ENCODE measurements at regions not wholly inside any gene's neighbourhood (a gene's known extent, or its start where the extent isn't known, plus 50 kb on each side); places are given as distances from the start of the nearest gene placed in this dataset.
"Not testable (repeated sequence)": the region's sequence is repeated elsewhere in the genome, so short reads cannot be mapped to it uniquely, and the experiment has no call there.

DNA sequence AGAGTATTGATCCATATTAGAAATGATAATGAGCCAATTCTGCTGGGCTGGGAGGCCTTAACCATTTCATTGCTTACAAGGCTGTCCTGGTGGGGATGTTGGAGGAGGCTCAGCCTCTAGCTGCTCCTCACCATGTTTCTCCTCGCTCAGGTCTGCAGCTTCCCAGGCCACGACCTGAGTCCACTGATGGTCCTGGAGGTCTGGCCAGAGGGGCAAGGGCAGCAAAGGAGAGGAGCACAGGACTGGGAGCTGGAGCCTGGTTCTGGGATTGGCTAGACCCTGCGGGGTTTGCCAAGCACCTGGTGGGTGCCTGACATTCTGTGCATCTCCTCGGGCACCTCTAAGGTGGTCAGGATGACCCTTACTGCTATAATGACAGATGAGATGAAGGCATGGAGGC lies 92.6 kb downstream of the KIF26A start:
- Histone ChIP-seq H3K27me3 (no peaks in the 10 kb centered on the region), H3K4me1 (peaks cover 43% of the 10 kb centered on the region), H3K4me2 (no peak overlapping the region), H3K36me3 (no peaks in the 10 kb centered on the region), H3K4me3 (no peak overlapping the region), H3K27ac (no peak overlapping the region), H3K9ac (no peak overlapping the region), H4K20me1 (no peaks in the 10 kb centered on the region), H3K9me3 (peaks cover 44% of the 10 kb centered on the region)
- no peak for TF ChIP-seq Cebpa-rat (IDR thresholded peaks at IDR 0.05)

DNA sequence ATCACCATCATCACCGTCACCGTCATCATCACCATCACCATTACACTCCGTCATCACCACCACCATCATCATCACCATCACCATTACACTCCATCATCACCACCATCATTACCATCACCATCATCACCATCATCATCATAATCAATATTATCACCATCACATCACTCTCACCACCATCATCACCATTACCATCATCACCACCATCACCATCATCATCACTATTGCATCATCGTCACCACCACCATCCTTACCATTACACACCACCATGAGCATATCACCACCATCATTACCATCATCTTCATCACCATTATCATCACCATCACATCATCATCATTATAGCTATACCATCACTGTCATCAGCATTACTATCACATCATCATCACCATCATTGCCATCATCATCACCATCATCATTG lies 93.7 kb downstream of the KIF26A start:
- Histone ChIP-seq H3K4me1 (peaks cover 32% of the 10 kb centered on the region), H3K4me3 (no peak overlapping the region), H3K36me3 (no peaks in the 10 kb centered on the region), H4K20me1 (no peaks in the 10 kb centered on the region), H3K9ac (no peak overlapping the region), H3K4me2 (no peak overlapping the region), H3K9me3 (peaks cover 55% of the 10 kb centered on the region), H3K27me3 (no peaks in the 10 kb centered on the region), H3K27ac (no peak overlapping the region)
- TF ChIP-seq Cebpa-rat (IDR thresholded peaks at IDR 0.05) = no peak

DNA sequence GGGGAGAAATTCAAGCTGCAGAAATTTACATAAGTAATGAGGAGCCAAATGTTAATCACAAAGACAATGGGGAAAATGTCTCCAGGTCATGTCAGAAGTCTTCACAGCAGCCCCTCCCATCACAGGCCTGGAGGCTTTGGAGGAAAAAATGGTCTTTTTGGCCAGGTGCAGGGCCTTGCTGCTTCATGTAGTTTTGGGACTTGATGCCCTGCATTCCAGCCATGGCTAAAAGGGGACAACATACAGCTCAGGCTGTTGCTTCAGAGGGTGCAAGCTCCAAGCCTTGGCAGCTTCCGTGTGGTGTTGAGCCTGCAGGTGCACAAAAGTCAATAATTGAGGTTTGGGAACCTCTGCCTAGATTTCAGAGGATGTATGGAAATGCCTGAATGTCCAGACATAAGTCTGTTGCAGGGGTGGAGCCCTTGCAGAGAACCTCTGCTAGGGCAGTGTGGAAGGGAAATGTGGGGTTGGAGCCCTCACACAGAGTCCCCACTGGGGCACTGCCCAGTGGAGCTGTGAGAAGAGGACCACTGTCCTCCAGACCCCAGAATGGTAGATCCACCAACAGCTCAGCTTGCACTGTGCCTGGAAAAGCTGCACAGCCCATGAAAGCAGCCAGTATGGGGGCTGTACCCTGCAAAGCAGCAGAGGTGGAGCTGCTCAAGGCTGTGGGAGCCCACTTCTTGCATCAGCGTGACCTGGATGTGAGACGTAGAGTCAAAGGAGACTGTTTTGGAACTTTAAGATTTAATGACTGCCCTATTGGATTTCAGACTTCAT lies 95.8 kb downstream of the KIF26A start:
- Histone ChIP-seq H3K4me3 (0 out of 2 replicates have a peak overlapping the region, but pooled peaks have one; percentile 12), H3K4me1 (peaks cover 11% of the 10 kb centered on the region), H3K9me3 (peaks cover 69% of the 10 kb centered on the region)
- H3K9ac ChIP-seq, H3K27me3 ChIP-seq, H3K36me3 ChIP-seq, H3K4me2 ChIP-seq, H3K27ac ChIP-seq, H4K20me1 ChIP-seq: not testable (repeated sequence)

DNA sequence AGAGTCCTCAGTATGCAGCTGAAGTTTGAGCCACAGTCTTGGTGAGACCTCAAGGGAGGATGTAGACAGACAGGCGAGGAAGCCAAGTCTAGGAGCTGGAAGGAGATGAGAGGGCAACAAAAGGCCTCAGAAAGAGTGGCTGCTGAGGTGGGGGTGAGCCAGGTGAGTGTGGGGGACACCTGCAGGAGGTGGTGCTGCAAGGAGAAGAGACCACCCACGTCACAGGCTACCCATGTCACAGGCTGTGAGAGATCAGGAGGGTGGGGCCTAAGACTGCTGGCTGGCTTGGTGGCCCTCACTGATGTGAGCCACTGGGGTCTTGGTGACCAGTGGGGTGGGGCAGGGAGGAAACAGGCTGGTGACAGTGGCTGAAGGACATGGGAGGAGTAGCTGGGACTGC lies 97.3 kb downstream of the KIF26A start:
- H3K4me3 ChIP-seq = no peak overlapping the region
- H3K9ac ChIP-seq = no peak overlapping the region
- H3K4me1 ChIP-seq = peaks cover 15% of the 10 kb centered on the region
- peaks cover 69% of the 10 kb centered on the region for H3K9me3 ChIP-seq
- H3K36me3 ChIP-seq = no peaks in the 10 kb centered on the region
- H3K4me2 ChIP-seq = no peak overlapping the region
- H3K27ac ChIP-seq = no peak overlapping the region
- no peak for TF ChIP-seq Cebpa-rat (IDR thresholded peaks at IDR 0.05)
- no peaks in the 10 kb centered on the region for H3K27me3 ChIP-seq
- no peaks in the 10 kb centered on the region for H4K20me1 ChIP-seq

DNA sequence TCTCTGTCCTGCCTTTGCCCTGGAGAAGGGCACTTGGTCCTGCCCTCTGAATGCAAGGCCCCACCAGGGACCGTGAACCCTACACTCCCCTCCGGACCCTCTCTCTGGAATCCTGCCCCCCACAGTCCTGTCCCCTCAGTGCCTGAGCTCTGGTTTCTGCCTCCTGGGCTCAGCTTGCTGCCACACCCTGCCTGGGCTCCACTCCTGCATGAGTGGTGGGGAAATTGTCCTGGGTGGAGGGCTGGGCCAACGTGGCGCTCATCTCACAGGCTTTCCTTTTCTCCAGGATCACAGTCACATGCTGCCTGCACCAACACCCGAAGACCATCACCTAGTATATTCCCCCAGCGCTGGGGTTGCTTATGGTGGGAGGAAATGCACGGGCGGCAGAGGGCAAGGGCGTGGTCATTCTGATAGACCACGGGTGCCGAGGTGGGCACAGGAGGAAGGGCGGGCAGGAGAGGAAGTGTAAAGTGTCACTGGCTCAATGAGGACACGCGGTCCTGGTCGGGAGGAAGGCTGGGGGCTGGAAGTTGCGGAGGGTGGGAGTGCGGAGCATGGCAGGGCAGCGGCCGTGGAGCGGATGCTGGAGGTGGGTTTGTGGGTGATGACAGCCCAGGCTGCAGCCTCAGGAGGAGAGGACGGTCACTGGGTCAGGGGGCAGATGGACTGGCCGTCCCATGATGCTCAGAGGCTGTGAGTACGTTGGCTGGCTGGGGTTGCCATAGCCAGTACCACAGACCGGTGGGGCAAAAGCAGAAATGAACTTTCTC lies 99.5 kb downstream of the KIF26A start:
- no peaks in the 10 kb centered on the region for H4K20me1 ChIP-seq
- no peak overlapping the region for H3K4me2 ChIP-seq
- H3K27me3 ChIP-seq = no peaks in the 10 kb centered on the region
- no peak for TF ChIP-seq Cebpa-rat (IDR thresholded peaks at IDR 0.05)
- H3K36me3 ChIP-seq = no peaks in the 10 kb centered on the region
- H3K4me3 ChIP-seq = no peak overlapping the region
- no peak overlapping the region for H3K9ac ChIP-seq
- H3K4me1 ChIP-seq = peaks cover 18% of the 10 kb centered on the region
- H3K9me3 ChIP-seq = peaks cover 56% of the 10 kb centered on the region
- no peak overlapping the region for H3K27ac ChIP-seq

DNA sequence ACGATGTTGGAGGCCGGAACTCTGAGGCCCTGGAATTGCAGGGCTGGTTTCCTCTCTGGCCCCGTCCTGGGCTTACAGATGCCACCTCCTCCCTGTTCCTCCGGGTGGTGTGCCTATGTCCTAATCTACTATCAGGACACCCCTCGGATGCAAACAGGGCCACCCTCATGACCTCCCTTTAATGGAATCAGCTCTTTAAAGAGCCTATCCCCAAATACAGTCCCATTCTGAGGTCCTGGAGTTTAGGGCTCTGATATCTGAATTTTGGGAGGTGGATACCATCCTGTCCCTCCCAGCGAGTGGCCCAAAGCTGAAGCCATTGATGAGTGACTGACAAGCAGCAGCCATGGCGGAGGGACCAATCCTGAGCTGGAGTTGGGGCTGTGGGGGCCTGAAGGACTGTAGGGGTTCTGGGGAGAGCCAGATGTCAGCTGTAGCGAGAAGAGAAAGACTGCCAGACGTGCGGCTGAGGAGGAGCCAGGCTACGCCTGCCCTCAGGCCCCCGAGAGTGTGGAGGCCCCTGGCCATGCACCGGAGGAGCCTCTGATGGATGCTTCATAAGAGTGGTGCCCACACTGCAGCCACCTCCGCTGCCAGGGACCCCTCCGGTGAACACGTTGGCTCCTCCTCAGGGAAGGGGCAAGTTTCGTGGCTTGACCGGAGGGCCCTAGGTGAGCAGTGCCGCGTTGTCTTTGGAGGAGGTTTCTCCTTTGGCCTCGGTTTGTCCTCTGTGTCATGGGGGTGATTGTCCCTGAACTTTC lies 100.2 kb downstream of the KIF26A start:
- Histone ChIP-seq H3K27ac (no peak overlapping the region), H3K9me3 (peaks cover 48% of the 10 kb centered on the region)

DNA sequence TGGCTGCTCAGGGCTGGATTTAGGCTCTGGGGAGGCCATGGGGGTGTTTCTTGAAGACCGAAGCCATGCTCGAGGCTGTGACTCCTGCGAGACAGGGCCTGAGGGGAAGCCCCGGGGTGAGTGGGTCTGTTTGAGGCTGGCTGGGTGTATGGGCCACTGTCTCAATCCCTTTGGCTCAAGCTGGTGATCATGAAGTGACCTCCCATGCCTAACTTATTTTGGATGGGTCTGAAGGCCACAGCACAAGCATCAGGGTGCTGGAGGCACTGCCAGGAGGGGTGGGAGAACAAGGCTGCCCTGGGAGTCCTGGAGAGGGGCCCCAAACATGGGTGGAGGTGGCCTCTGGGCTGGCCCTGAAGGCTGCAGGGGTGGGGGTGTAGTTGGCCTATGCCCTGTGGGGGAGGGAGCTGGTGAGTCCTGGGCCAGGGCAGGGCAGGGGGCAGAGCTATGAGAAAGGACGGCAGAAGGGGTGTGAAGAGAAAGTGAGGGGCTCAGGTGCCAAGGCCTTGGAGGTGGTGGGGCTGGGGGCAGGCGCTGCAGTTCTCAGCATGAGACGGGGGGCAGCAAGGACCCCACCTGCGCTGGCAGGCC lies 100.9 kb downstream of the KIF26A start:
- H3K27me3 ChIP-seq = no peaks in the 10 kb centered on the region
- no peak overlapping the region for H3K4me3 ChIP-seq
- H3K9ac ChIP-seq = no peak overlapping the region
- no peaks in the 10 kb centered on the region for H4K20me1 ChIP-seq
- TF ChIP-seq Cebpa-rat (IDR thresholded peaks at IDR 0.05) = no peak
- H3K27ac ChIP-seq = peak overlapping the region; percentile 45; the same call in 1 of the 2 replicates
- H3K9me3 ChIP-seq = peaks cover 44% of the 10 kb centered on the region
- H3K4me1 ChIP-seq = peaks cover 18% of the 10 kb centered on the region
- H3K36me3 ChIP-seq = no peaks in the 10 kb centered on the region
- peak overlapping the region; percentile 80 for H3K4me2 ChIP-seq

More for the DNA sequence above, 100.2 kb downstream of the KIF26A start:
- TF ChIP-seq Cebpa-rat (IDR thresholded peaks at IDR 0.05) = no peak
- H3K27me3 ChIP-seq = no peaks in the 10 kb centered on the region
- H3K9ac ChIP-seq = no peak overlapping the region
- no peaks in the 10 kb centered on the region for H4K20me1 ChIP-seq
- H3K4me3 ChIP-seq = no peak overlapping the region
- no peaks in the 10 kb centered on the region for H3K36me3 ChIP-seq
- H3K4me1 ChIP-seq = peaks cover 18% of the 10 kb centered on the region
- H3K4me2 ChIP-seq = no peak overlapping the region

DNA sequence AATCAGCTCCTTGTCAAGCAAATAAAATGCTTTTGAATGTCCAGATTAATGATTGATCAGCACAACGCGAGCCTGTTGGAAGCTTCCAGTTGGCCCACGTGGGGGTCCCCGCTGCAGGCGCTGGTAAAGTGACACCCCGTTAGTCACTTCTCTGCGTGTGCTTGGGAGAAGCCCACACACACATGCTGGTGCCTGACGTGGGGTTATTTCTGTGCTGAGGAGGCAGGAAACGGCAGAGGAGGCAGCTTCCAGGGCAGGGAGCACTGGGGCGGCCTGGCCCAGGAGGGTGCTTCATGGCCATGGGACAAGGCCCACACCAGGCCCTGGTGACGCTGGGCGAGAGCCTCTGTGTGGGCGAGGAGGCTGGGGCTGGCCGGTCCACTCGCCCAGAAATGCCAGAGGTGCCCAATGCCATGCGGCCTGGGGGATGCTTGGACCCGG lies 101.5 kb downstream of the KIF26A start:
- Histone ChIP-seq H3K4me3 (no peak overlapping the region), H4K20me1 (no peaks in the 10 kb centered on the region), H3K4me1 (peaks cover 18% of the 10 kb centered on the region), H3K9me3 (peaks cover 44% of the 10 kb centered on the region), H3K36me3 (no peaks in the 10 kb centered on the region), H3K27me3 (no peaks in the 10 kb centered on the region), H3K9ac (no peak overlapping the region), H3K27ac (peak overlapping the region; percentile 45; the same call in 1 of the 2 replicates), H3K4me2 (peak overlapping the region; percentile 80)
- TF ChIP-seq Cebpa-rat (IDR thresholded peaks at IDR 0.05) = no peak

DNA sequence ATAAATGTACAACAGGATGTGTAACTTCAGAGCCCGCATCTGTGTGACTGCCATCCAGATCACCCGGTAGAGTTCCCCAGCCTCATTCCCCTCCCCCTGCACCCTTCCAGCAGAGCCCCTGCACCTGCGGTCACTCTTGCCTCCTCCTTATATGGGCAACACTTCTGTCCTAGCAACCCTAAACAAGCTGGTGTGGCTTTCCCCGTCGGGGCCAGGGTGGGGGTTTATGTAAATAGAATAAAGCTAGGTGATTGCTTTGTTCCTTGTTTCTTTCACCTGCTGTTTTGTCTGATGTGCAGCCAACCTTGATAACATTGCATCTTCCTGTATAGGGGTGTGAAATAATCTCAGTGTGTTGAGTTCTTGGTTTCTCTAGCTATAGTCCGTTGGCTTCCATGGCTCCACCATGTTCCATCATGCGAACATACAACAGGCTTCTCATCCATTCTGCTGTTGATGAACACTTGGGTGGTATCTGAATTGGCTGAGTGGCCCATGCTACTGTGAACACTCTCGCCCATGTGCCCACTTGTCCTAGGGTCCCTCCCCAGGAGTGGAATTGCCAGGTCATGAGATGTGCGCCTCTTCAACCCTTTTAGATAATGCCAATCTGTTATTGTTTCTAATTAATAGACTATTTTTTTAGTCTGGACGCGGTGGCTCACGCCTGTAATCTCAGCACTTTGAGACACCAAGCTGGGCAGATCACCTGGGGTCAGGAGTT lies 102.2 kb downstream of the KIF26A start:
- H3K27ac ChIP-seq = no peak overlapping the region
- H4K20me1 ChIP-seq = no peaks in the 10 kb centered on the region
- peaks cover 44% of the 10 kb centered on the region for H3K9me3 ChIP-seq
- H3K27me3 ChIP-seq = no peaks in the 10 kb centered on the region
- TF ChIP-seq Cebpa-rat (IDR thresholded peaks at IDR 0.05) = no peak
- peaks cover 18% of the 10 kb centered on the region for H3K4me1 ChIP-seq
- no peaks in the 10 kb centered on the region for H3K36me3 ChIP-seq
- H3K4me2 ChIP-seq = peak overlapping the region; percentile 80
- H3K4me3 ChIP-seq = no peak overlapping the region
- no peak overlapping the region for H3K9ac ChIP-seq
